Endothelial cell of umbilical vein (primary cell): ENCODE measurements at regions not wholly inside any gene's neighbourhood (a gene's known extent, or its start where the extent isn't known, plus 50 kb on each side); places are given as distances from the start of the nearest gene placed in this dataset.

ENCODE experiments used
- EZH2 ChIP-seq: IDR thresholded peaks from 2 replicates; pipeline ENCODE4 v1.6.1; 2012; ENCODE audit warnings: borderline replicate concordance, low read depth, mild to moderate bottlenecking, moderate library complexity, low read length, inconsistent platforms; ENCODE audit not compliant: severe bottlenecking
- POLR2A ChIP-seq: IDR thresholded peaks from 2 replicates; pipeline ENCODE4 v1.6.1; 2012; ENCODE audit warnings: low read depth, mild to moderate bottlenecking, control low read depth, low read length
- POLR2AphosphoS5 ChIP-seq: IDR thresholded peaks from 2 replicates; pipeline ENCODE4 v1.6.1; 2012; ENCODE audit warnings: low read depth, mild to moderate bottlenecking, control low read depth, low read length, moderate library complexity; ENCODE audit not compliant: insufficient read depth
- TF ChIP-seq, protein P1 (sequence below), 2 donors: IDR thresholded peaks; 1 replicate in 1 of 2; 2 replicates in 1 of 2; pipeline ENCODE4 v1.5.1; 2011; ENCODE audit warnings: low read length in 2 of 2, mild to moderate bottlenecking in 2 of 2, moderate library complexity in 2 of 2, control low read depth in 1 of 2, inconsistent platforms in 1 of 2, low read depth in 1 of 2; ENCODE audit not compliant: insufficient read depth in 1 of 2; ENCODE audit errors: extremely low read depth in 1 of 2
- TF ChIP-seq, protein P2 (sequence below): IDR thresholded peaks from 2 replicates; pipeline ENCODE4 v1.6.1; 2011; ENCODE audit not compliant: insufficient read depth, insufficient read length

GRCh38 chr10:130499541-130499940 lies 363.4 kb downstream of the GLRX3 start:
- TF ChIP-seq, protein P1, sequence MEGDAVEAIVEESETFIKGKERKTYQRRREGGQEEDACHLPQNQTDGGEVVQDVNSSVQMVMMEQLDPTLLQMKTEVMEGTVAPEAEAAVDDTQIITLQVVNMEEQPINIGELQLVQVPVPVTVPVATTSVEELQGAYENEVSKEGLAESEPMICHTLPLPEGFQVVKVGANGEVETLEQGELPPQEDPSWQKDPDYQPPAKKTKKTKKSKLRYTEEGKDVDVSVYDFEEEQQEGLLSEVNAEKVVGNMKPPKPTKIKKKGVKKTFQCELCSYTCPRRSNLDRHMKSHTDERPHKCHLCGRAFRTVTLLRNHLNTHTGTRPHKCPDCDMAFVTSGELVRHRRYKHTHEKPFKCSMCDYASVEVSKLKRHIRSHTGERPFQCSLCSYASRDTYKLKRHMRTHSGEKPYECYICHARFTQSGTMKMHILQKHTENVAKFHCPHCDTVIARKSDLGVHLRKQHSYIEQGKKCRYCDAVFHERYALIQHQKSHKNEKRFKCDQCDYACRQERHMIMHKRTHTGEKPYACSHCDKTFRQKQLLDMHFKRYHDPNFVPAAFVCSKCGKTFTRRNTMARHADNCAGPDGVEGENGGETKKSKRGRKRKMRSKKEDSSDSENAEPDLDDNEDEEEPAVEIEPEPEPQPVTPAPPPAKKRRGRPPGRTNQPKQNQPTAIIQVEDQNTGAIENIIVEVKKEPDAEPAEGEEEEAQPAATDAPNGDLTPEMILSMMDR (IDR thresholded peaks at IDR 0.05; ENCODE audit: extremely low read depth in 1 of 2, insufficient read depth in 1 of 2, low read depth in 1 of 2, low read length in 2 of 2): no peak
- no peak for TF ChIP-seq POLR2AphosphoS5
- TF ChIP-seq, protein P2, sequence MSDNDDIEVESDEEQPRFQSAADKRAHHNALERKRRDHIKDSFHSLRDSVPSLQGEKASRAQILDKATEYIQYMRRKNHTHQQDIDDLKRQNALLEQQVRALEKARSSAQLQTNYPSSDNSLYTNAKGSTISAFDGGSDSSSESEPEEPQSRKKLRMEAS: no peak
- TF ChIP-seq EZH2: no peak
- no peak for TF ChIP-seq POLR2A
